ENCODE measurements at regions not wholly inside any gene's neighbourhood (a gene's known extent, or its start where the extent isn't known, plus 50 kb on each side); places are given as distances from the start of the nearest gene placed in this dataset.

DNA sequence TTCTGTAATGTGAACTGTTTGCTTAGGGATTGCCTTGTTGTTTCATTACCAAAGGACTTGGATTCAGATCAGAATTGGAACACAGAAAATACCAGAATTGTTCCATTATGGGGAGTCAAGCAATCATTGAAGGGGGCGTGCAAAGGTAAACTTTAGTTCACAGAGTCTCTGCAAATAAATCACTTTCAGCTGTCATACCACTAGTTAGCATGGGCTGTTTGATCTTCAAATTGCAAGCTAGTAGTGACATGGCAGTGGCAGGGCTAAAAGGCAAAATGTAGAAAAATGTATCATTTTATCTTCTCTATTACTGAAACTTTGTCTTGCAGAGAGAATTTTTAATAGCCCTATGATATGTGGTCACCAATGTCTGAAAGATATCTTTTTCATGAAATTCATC, 483.2 kb upstream of the NRSN1 start:
- H3K9me3 ChIP-seq (ENCODE audit: control insufficient read depth, insufficient read depth, low read depth, low read length) = no peaks in the 10 kb centered on the region
- ChIA-PET CTCF (no interaction called here), POLR2A (no interaction called here)
- no peaks in the 10 kb centered on the region for H3K36me3 ChIP-seq (ENCODE audit: control insufficient read depth in 2 of 2, insufficient read depth in 1 of 2, low read length in 2 of 2)
- no peaks in the 10 kb centered on the region for H3K4me1 ChIP-seq (ENCODE audit: control insufficient read depth, insufficient read depth, low read length)
- TF ChIP-seq KLF8 (tag by site-specific recombination; IDR thresholded peaks at IDR 0.05) (no peak), ZNF660 (tag by site-specific recombination; IDR thresholded peaks at IDR 0.05) (no peak), ZNF571 (tag by site-specific recombination; IDR thresholded peaks at IDR 0.05) (no peak), SP3 (tag by site-specific recombination; IDR thresholded peaks at IDR 0.05) (no peak), ZNF24 (tag by site-specific recombination; IDR thresholded peaks at IDR 0.05) (no peak), ELK4 (IDR thresholded peaks at IDR 0.05; ENCODE audit: borderline replicate concordance, low read depth, low read length) (no peak), ZNF621 (tag by site-specific recombination; IDR thresholded peaks at IDR 0.05) (no peak), ZNF610 (tag by site-specific recombination; IDR thresholded peaks at IDR 0.05; ENCODE audit: borderline replicate concordance) (no peak), HOXD13 (CRISPR knock-in tag; IDR thresholded peaks at IDR 0.05; ENCODE audit: borderline replicate concordance) (no peak), ZEB2 (tag by site-specific recombination; IDR thresholded peaks at IDR 0.05) (no peak), ZNF148 (tag by site-specific recombination; IDR thresholded peaks at IDR 0.05; ENCODE audit: borderline replicate concordance) (no peak), GLIS2 (tag by site-specific recombination; IDR thresholded peaks at IDR 0.05) (no peak), ZNF664 (tag by site-specific recombination; IDR thresholded peaks at IDR 0.05) (no peak), ZNF623 (tag by site-specific recombination; IDR thresholded peaks at IDR 0.05) (no peak), PRDM10 (tag by site-specific recombination; IDR thresholded peaks at IDR 0.05) (no peak), ZNF202 (tag by site-specific recombination; IDR thresholded peaks at IDR 0.05; ENCODE audit: borderline replicate concordance) (no peak), ZBTB48 (tag by site-specific recombination; IDR thresholded peaks at IDR 0.05) (no peak)
- TF ChIP-seq, protein P1, sequence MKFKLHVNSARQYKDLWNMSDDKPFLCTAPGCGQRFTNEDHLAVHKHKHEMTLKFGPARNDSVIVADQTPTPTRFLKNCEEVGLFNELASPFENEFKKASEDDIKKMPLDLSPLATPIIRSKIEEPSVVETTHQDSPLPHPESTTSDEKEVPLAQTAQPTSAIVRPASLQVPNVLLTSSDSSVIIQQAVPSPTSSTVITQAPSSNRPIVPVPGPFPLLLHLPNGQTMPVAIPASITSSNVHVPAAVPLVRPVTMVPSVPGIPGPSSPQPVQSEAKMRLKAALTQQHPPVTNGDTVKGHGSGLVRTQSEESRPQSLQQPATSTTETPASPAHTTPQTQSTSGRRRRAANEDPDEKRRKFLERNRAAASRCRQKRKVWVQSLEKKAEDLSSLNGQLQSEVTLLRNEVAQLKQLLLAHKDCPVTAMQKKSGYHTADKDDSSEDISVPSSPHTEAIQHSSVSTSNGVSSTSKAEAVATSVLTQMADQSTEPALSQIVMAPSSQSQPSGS (tag by site-specific recombination; IDR thresholded peaks at IDR 0.05; ENCODE audit: low read depth) = no peak
- TF ChIP-seq, protein P2, sequence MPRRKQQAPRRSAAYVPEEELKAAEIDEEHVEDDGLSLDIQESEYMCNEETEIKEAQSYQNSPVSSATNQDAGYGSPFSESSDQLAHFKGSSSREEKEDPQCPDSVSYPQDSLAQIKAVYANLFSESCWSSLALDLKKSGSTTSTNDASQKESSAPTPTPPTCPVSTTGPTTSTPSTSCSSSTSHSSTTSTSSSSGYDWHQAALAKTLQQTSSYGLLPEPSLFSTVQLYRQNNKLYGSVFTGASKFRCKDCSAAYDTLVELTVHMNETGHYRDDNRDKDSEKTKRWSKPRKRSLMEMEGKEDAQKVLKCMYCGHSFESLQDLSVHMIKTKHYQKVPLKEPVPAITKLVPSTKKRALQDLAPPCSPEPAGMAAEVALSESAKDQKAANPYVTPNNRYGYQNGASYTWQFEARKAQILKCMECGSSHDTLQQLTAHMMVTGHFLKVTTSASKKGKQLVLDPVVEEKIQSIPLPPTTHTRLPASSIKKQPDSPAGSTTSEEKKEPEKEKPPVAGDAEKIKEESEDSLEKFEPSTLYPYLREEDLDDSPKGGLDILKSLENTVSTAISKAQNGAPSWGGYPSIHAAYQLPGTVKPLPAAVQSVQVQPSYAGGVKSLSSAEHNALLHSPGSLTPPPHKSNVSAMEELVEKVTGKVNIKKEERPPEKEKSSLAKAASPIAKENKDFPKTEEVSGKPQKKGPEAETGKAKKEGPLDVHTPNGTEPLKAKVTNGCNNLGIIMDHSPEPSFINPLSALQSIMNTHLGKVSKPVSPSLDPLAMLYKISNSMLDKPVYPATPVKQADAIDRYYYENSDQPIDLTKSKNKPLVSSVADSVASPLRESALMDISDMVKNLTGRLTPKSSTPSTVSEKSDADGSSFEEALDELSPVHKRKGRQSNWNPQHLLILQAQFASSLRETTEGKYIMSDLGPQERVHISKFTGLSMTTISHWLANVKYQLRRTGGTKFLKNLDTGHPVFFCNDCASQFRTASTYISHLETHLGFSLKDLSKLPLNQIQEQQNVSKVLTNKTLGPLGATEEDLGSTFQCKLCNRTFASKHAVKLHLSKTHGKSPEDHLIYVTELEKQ (tag by site-specific recombination; IDR thresholded peaks at IDR 0.05; ENCODE audit: borderline replicate concordance) = no peak
- no peak overlapping the region for H3K27ac ChIP-seq (ENCODE audit: extremely low read depth, low read depth, low read length)
- H3K4me3 ChIP-seq (ENCODE audit: low read depth, low read length) = no peak overlapping the region
